SU-DHL-6 (cell line): ENCODE measurements at regions not wholly inside any gene's neighbourhood (a gene's known extent, or its start where the extent isn't known, plus 50 kb on each side); places are given as distances from the start of the nearest gene placed in this dataset.
"Not testable (repeated sequence)": the region's sequence is repeated elsewhere in the genome, so short reads cannot be mapped to it uniquely, and the experiment has no call there.

ENCODE experiments used
- CTCF ChIP-seq: fragments of 200-600 bp; sonication (generic); IDR thresholded peaks from one replicate; pipeline ENCODE4 v1.5.1; 2017; ENCODE audit warnings: antibody characterized with exemption, mild to moderate bottlenecking, low read length, moderate library complexity; ENCODE audit not compliant: insufficient read depth, poor library complexity, severe bottlenecking
- EZH2phosphoT487 ChIP-seq: fragments of 200-600 bp; sonication (generic), shearing (Covaris generic); conservative IDR thresholded peaks from 2 replicates; pipeline ENCODE4 v1.6.1; 2018; ENCODE audit warnings: mild to moderate bottlenecking, antibody characterized with exemption, low read length, moderate library complexity, mixed read lengths

- not testable (repeated sequence) for TF ChIP-seq CTCF, EZH2phosphoT487
Measured at GRCh38 chr5:34441767-34442166, 214.4 kb upstream of the RAI14 start.
